Esophagus squamous epithelium (tissue), 5 donors: ENCODE measurements at regions not wholly inside any gene's neighbourhood (a gene's known extent, or its start where the extent isn't known, plus 50 kb on each side); places are given as distances from the start of the nearest gene placed in this dataset.

Source experiments
- DNase-seq: peaks from one replicate; lab custom pipeline; 2025; lab: John Stamatoyannopoulos, UW
- H3K27ac ChIP-seq, 4 donors: fragments of 200-600 bp; sonication (generic); one replicate each; pipeline ENCODE4 v1.5.1; 2016 to 2019; ENCODE audit warnings: mild to moderate bottlenecking in 1 of 4
- H3K27me3 ChIP-seq, 4 donors: fragments of 200-600 bp; sonication (generic); 1 replicate in 3 of 4; 2 replicates in 1 of 4; pipeline versions ENCODE4 v1.5.1 to v1.6.0; 2017 to 2021; ENCODE audit warnings: antibody characterized with exemption in 1 of 4
- H3K36me3 ChIP-seq, 3 donors: fragments of 200-600 bp; sonication (generic); one replicate each; pipeline ENCODE4 v1.5.1; 2016 to 2019
- H3K4me1 ChIP-seq, 3 donors: fragments of 200-600 bp; sonication (generic); one replicate each; pipeline ENCODE4 v1.5.1; 2017 to 2019
- H3K4me3 ChIP-seq, 4 donors: fragments of 200-600 bp; sonication (generic); 1 replicate in 3 of 4; 2 replicates in 1 of 4; pipeline ENCODE4 v1.5.1; 2016 to 2019; ENCODE audit warnings: mild to moderate bottlenecking in 2 of 4, moderate library complexity in 1 of 4
- H3K9me3 ChIP-seq, 3 donors: fragments of 200-600 bp; sonication (generic); one replicate each; pipeline ENCODE4 v1.5.1; 2016 to 2019
- CTCF ChIP-seq, 6 experiments: fragments of 450-650 bp in 4 of 6; fragments of 200-600 bp in 2 of 6; sonication (generic) in 2 of 6; IDR thresholded peaks; one replicate each; pipeline ENCODE4 v1.5.1; 2016 to 2019; ENCODE audit warnings: antibody characterized with exemption in 6 of 6, mild to moderate bottlenecking in 4 of 6, moderate library complexity in 4 of 6
- POLR2A ChIP-seq, 4 donors: fragments of 450-650 bp; IDR thresholded peaks; one replicate each; pipeline ENCODE4 v1.6.1; 2017; ENCODE audit warnings: antibody characterized with exemption in 4 of 4, mild to moderate bottlenecking in 4 of 4, moderate library complexity in 3 of 4
- WGBS, 2 donors: methylation state at CpG; one replicate each; pipeline ENCODE4 v1.1.5; 2018; 5-methylcytosine and 5-hydroxymethylcytosine counted together
- intact Hi-C: fragments of 100-400 bp; cut with DNase I; formaldehyde crosslinking; loops from one replicate; pipeline ENCODE4 v1.15.0; 2022
- donor health status: DM: yes; HTN: yes; CAD: no.

GRCh38 chr2:82819951-82820350 is 1639.1 kb downstream of the SUCLG1 start:
- Histone ChIP-seq H3K4me1 (no peaks in the 10 kb centered on the region), H3K9me3 (no peaks in the 10 kb centered on the region), H3K27me3 (no peaks in the 10 kb centered on the region), H3K36me3 (no peaks in the 10 kb centered on the region), H3K4me3 (no peak overlapping the region), H3K27ac (no peak overlapping the region)
- TF ChIP-seq POLR2A (IDR thresholded peaks at IDR 0.05) (no peak), CTCF (IDR thresholded peaks at IDR 0.05) (no peak)
- intact Hi-C loops, result no loop called here
- DNase-seq, result no peak
- 93 to 94% methylated on average over 9 to 10 of the region's 10 CpGs for WGBS, 2 donors

GRCh38 chr2:82814146-82814545 is 1644.9 kb downstream of the SUCLG1 start:
- Histone ChIP-seq H3K27me3 (no peaks in the 10 kb centered on the region), H3K36me3 (no peaks in the 10 kb centered on the region), H3K4me1 (no peaks in the 10 kb centered on the region), H3K27ac (no peak overlapping the region), H3K4me3 (no peak overlapping the region), H3K9me3 (no peaks in the 10 kb centered on the region)
- no peak for DNase-seq
- no peak for TF ChIP-seq POLR2A (IDR thresholded peaks at IDR 0.05)
- no peak for TF ChIP-seq CTCF (IDR thresholded peaks at IDR 0.05)
- 43 to 63% methylated on average over 1 of the region's 1 CpG for WGBS, 2 donors
- intact Hi-C loops, result no loop called here

GRCh38 chr2:82811946-82812345 is 1647.1 kb downstream of the SUCLG1 start:
- Histone ChIP-seq H3K27me3 (no peaks in the 10 kb centered on the region), H3K9me3 (no peaks in the 10 kb centered on the region), H3K36me3 (no peaks in the 10 kb centered on the region), H3K4me1 (no peaks in the 10 kb centered on the region), H3K4me3 (no peak overlapping the region), H3K27ac (no peak overlapping the region)
- DNase-seq, result no peak
- intact Hi-C loops, result no loop called here
- WGBS, 2 donors, result 44 to 50% methylated on average over 1 of the region's 1 CpG
- TF ChIP-seq CTCF (IDR thresholded peaks at IDR 0.05), result no peak
- no peak for TF ChIP-seq POLR2A (IDR thresholded peaks at IDR 0.05)

GRCh38 chr2:82803307-82803706 is 1655.8 kb downstream of the SUCLG1 start:
- Histone ChIP-seq H3K4me3 (no peak overlapping the region), H3K27me3 (no peaks in the 10 kb centered on the region), H3K27ac (no peak overlapping the region), H3K9me3 (peaks cover 0 to 29% (median 4%) of the 10 kb centered on the region in 3 donors), H3K4me1 (no peaks in the 10 kb centered on the region), H3K36me3 (no peaks in the 10 kb centered on the region)
- no peak for TF ChIP-seq CTCF (IDR thresholded peaks at IDR 0.05)
- no peak for TF ChIP-seq POLR2A (IDR thresholded peaks at IDR 0.05)
- no peak for DNase-seq
- intact Hi-C loops, result no loop called here
- WGBS, 2 donors, result no CpG with 5 or more reads among the region's 2 CpGs

GRCh38 chr2:82797469-82797868 is 1661.6 kb downstream of the SUCLG1 start:
- intact Hi-C loops, result no loop called here
- WGBS, 2 donors, result 68 to 69% methylated on average over 3 of the region's 3 CpGs
- H3K4me3 ChIP-seq, result no peak overlapping the region
- H3K9me3 ChIP-seq, result peaks cover 0 to 1% (median 0%) of the 10 kb centered on the region in 3 donors
- H3K4me1 ChIP-seq, result no peaks in the 10 kb centered on the region
- no peak for DNase-seq
- no peak for TF ChIP-seq CTCF (IDR thresholded peaks at IDR 0.05)
- H3K27ac ChIP-seq, result peak overlapping the region in 1 of 4 donors; percentile 43
- H3K36me3 ChIP-seq, result no peaks in the 10 kb centered on the region
- H3K27me3 ChIP-seq, result no peaks in the 10 kb centered on the region
